ENCODE measurements at regions not wholly inside any gene's neighbourhood (a gene's known extent, or its start where the extent isn't known, plus 50 kb on each side); places are given as distances from the start of the nearest gene placed in this dataset.

GRCh38 chr12:53836119-53836655, 84.4 kb upstream of the CISTR start:
- Histone ChIP-seq H3K36me3 (no peaks in the 10 kb centered on the region), H3K27me3 (peaks cover 9% of the 10 kb centered on the region), H3K27ac (no peak overlapping the region), H3K9me3 (no peaks in the 10 kb centered on the region), H3K4me1 (no peaks in the 10 kb centered on the region), H3K4me3 (no peak overlapping the region)
- 44% methylated on average over 5 of the region's 5 CpGs for WGBS
- TF ChIP-seq POLR2AphosphoS5 (IDR thresholded peaks at IDR 0.05) (no peak), EP300 (IDR thresholded peaks at IDR 0.05) (no peak), CTCF (IDR thresholded peaks at IDR 0.05) (no peak), POLR2A (IDR thresholded peaks at IDR 0.05) (no peak)
- no peak for DNase-seq (ENCODE audit: low spot score in 2 of 2)

GRCh38 chr12:53838978-53839377, 87.2 kb upstream of the CISTR start:
- Histone ChIP-seq H3K27me3 (peaks cover 12% of the 10 kb centered on the region), H3K9me3 (no peaks in the 10 kb centered on the region), H3K36me3 (no peaks in the 10 kb centered on the region), H3K4me1 (no peaks in the 10 kb centered on the region), H3K27ac (no peak overlapping the region), H3K4me3 (no peak overlapping the region)
- TF ChIP-seq POLR2AphosphoS5 (IDR thresholded peaks at IDR 0.05) (no peak), EP300 (IDR thresholded peaks at IDR 0.05) (no peak), CTCF (IDR thresholded peaks at IDR 0.05) (no peak), POLR2A (IDR thresholded peaks at IDR 0.05) (no peak)
- 84% methylated on average over 2 of the region's 2 CpGs for whole genome bisulfite sequencing
- DNase-seq (ENCODE audit: low spot score in 2 of 2): no peak

GRCh38 chr12:53840316-53840715, 88.5 kb upstream of the CISTR start:
- WGBS: 84% methylated on average over 4 of the region's 4 CpGs
- no peak for TF ChIP-seq EP300 (IDR thresholded peaks at IDR 0.05)
- no peak for TF ChIP-seq POLR2AphosphoS5 (IDR thresholded peaks at IDR 0.05)
- TF ChIP-seq POLR2A (IDR thresholded peaks at IDR 0.05): no peak
- TF ChIP-seq CTCF (IDR thresholded peaks at IDR 0.05): no peak
- no peak for DNase-seq (ENCODE audit: low spot score in 2 of 2)

GRCh38 chr12:53842686-53843085, 90.9 kb upstream of the CISTR start:
- no peaks in the 10 kb centered on the region for H3K9me3 ChIP-seq
- no peak overlapping the region for H3K27ac ChIP-seq
- peaks cover 30% of the 10 kb centered on the region for H3K27me3 ChIP-seq
- WGBS: 38% methylated on average over 6 of the region's 6 CpGs
- H3K36me3 ChIP-seq: no peaks in the 10 kb centered on the region
- no peak overlapping the region for H3K4me3 ChIP-seq
- no peak for DNase-seq (ENCODE audit: low spot score in 2 of 2)
- TF ChIP-seq POLR2A (IDR thresholded peaks at IDR 0.05): no peak
- no peak for TF ChIP-seq EP300 (IDR thresholded peaks at IDR 0.05)
- TF ChIP-seq CTCF (IDR thresholded peaks at IDR 0.05): no peak
- TF ChIP-seq POLR2AphosphoS5 (IDR thresholded peaks at IDR 0.05): no peak
- H3K4me1 ChIP-seq: peaks cover 18% of the 10 kb centered on the region

More at GRCh38 chr12:53840316-53840715, 88.5 kb upstream of the CISTR start:
- Histone ChIP-seq H3K27me3 (peaks cover 24% of the 10 kb centered on the region), H3K9me3 (no peaks in the 10 kb centered on the region), H3K4me3 (no peak overlapping the region), H3K36me3 (no peaks in the 10 kb centered on the region), H3K4me1 (peaks cover 9% of the 10 kb centered on the region), H3K27ac (no peak overlapping the region)

- 93% methylated on average over 1 of the region's 1 CpG for WGBS
- Histone ChIP-seq H3K36me3 (no peaks in the 10 kb centered on the region), H3K4me3 (no peak overlapping the region), H3K27me3 (peaks cover 31% of the 10 kb centered on the region), H3K9me3 (no peaks in the 10 kb centered on the region), H3K27ac (no peak overlapping the region), H3K4me1 (peaks cover 18% of the 10 kb centered on the region)
- TF ChIP-seq EP300 (IDR thresholded peaks at IDR 0.05): no peak
- TF ChIP-seq POLR2A (IDR thresholded peaks at IDR 0.05): no peak
- no peak for TF ChIP-seq POLR2AphosphoS5 (IDR thresholded peaks at IDR 0.05)
- TF ChIP-seq CTCF (IDR thresholded peaks at IDR 0.05): no peak
- no peak for DNase-seq (ENCODE audit: low spot score in 2 of 2)
Observed at GRCh38 chr12:53843545-53843944, 91.8 kb upstream of the CISTR start.

All from suprapubic skin (tissue), 4 donors.